ENCODE measurements at regions not wholly inside any gene's neighbourhood (a gene's known extent, or its start where the extent isn't known, plus 50 kb on each side); places are given as distances from the start of the nearest gene placed in this dataset.

GRCh38 chrX:10901290-10901633 lies 209.9 kb upstream of the HCCS start:
- Histone ChIP-seq H3K36me3 (no peaks in the 10 kb centered on the region), H3K27me3 (no peaks in the 10 kb centered on the region), H3K27ac (peak overlapping the region in 2 of 4 donors; percentile 27 to 34), H3K9me3 (no peaks in the 10 kb centered on the region), H3K4me3 (no peak overlapping the region), H3K4me1 (no peaks in the 10 kb centered on the region)
- no peak for DNase-seq
- WGBS, 2 donors: 15 to 77% methylated on average over 1 of the region's 1 CpG
- TF ChIP-seq POLR2A (IDR thresholded peaks at IDR 0.05) (no peak), CTCF (IDR thresholded peaks at IDR 0.05) (no peak), POLR2AphosphoS5 (IDR thresholded peaks at IDR 0.05) (no peak), EP300 (IDR thresholded peaks at IDR 0.05) (no peak)
- intact Hi-C loops (cut with DNase I): no loop called here

GRCh38 chrX:10902001-10902400 lies 209.1 kb upstream of the HCCS start:
- WGBS, 2 donors: 66 to 81% methylated on average over 2 of the region's 2 CpGs
- no peak for DNase-seq

GRCh38 chrX:10903523-10903922 lies 207.6 kb upstream of the HCCS start:
- DNase-seq: no peak
- intact Hi-C loops (cut with DNase I): no loop called here
- Histone ChIP-seq H3K27ac (no peak overlapping the region), H3K4me3 (no peak overlapping the region), H3K4me1 (no peaks in the 10 kb centered on the region), H3K36me3 (no peaks in the 10 kb centered on the region), H3K27me3 (no peaks in the 10 kb centered on the region), H3K9me3 (no peaks in the 10 kb centered on the region)
- TF ChIP-seq CTCF (IDR thresholded peaks at IDR 0.05) (no peak), POLR2A (IDR thresholded peaks at IDR 0.05) (no peak), POLR2AphosphoS5 (IDR thresholded peaks at IDR 0.05) (no peak), EP300 (IDR thresholded peaks at IDR 0.05) (no peak)

More at GRCh38 chrX:10902001-10902400, 209.1 kb upstream of the HCCS start:
- no peak overlapping the region for H3K4me3 ChIP-seq
- H3K27ac ChIP-seq: no peak overlapping the region
- no peaks in the 10 kb centered on the region for H3K9me3 ChIP-seq
- intact Hi-C loops (cut with DNase I): no loop called here
- H3K4me1 ChIP-seq: no peaks in the 10 kb centered on the region
- TF ChIP-seq POLR2AphosphoS5 (IDR thresholded peaks at IDR 0.05) (no peak), POLR2A (IDR thresholded peaks at IDR 0.05) (no peak), EP300 (IDR thresholded peaks at IDR 0.05) (no peak), CTCF (IDR thresholded peaks at IDR 0.05) (no peak)
- H3K27me3 ChIP-seq: no peaks in the 10 kb centered on the region
- H3K36me3 ChIP-seq: no peaks in the 10 kb centered on the region

GRCh38 chrX:10904220-10904619 lies 206.9 kb upstream of the HCCS start:
- intact Hi-C loops (cut with DNase I): no loop called here
- 76 to 80% methylated on average over 2 of the region's 2 CpGs for WGBS, 2 donors

More at GRCh38 chrX:10904220-10904619, 206.9 kb upstream of the HCCS start:
- no peaks in the 10 kb centered on the region for H3K9me3 ChIP-seq
- H3K4me1 ChIP-seq: no peaks in the 10 kb centered on the region
- H3K27me3 ChIP-seq: no peaks in the 10 kb centered on the region
- no peak for DNase-seq
- no peak overlapping the region for H3K4me3 ChIP-seq
- H3K27ac ChIP-seq: no peak overlapping the region
- H3K36me3 ChIP-seq: no peaks in the 10 kb centered on the region
- TF ChIP-seq CTCF (IDR thresholded peaks at IDR 0.05) (no peak), EP300 (IDR thresholded peaks at IDR 0.05) (no peak), POLR2AphosphoS5 (IDR thresholded peaks at IDR 0.05) (no peak), POLR2A (IDR thresholded peaks at IDR 0.05) (no peak)
